ENCODE measurements at regions not wholly inside any gene's neighbourhood (a gene's known extent, or its start where the extent isn't known, plus 50 kb on each side); places are given as distances from the start of the nearest gene placed in this dataset.

- DNase-seq (ENCODE audit: low spot score): no peak
Observed at GRCh38 chr3:86282106-86282787, 708.7 kb downstream of the VGLL3 start.

GRCh38 chr3:86269364-86270155 is 721.4 kb downstream of the VGLL3 start:
- no peak for DNase-seq (ENCODE audit: low spot score)

- DNase-seq (ENCODE audit: low spot score): no peak
Observed at GRCh38 chr3:86257955-86258641, 732.9 kb downstream of the VGLL3 start.

GRCh38 chr3:86254480-86254879 is 736.5 kb downstream of the VGLL3 start:
- DNase-seq (ENCODE audit: low spot score): no peak

- DNase-seq (ENCODE audit: low spot score): no peak
Observed at GRCh38 chr3:86251781-86252180, 739.2 kb downstream of the VGLL3 start.

- DNase-seq (ENCODE audit: low spot score): no peak
Observed at GRCh38 chr3:86249833-86250232, 741.1 kb downstream of the VGLL3 start.

GRCh38 chr3:86245360-86245759 is 745.6 kb downstream of the VGLL3 start:
- no peak for DNase-seq (ENCODE audit: low spot score)

- DNase-seq (ENCODE audit: low spot score): no peak
Observed at GRCh38 chr3:86244905-86245304, 746.0 kb downstream of the VGLL3 start.

GRCh38 chr3:86239946-86240345 is 751.0 kb downstream of the VGLL3 start:
- no peak for DNase-seq (ENCODE audit: low spot score)

- no peak for DNase-seq (ENCODE audit: low spot score)
Observed at GRCh38 chr3:86234506-86235254, 756.3 kb downstream of the VGLL3 start.

GRCh38 chr3:86230762-86231161 is 760.2 kb downstream of the VGLL3 start:
- no peak for DNase-seq (ENCODE audit: low spot score)

GRCh38 chr3:86229775-86230094 is 761.2 kb downstream of the VGLL3 start:
- DNase-seq (ENCODE audit: low spot score): no peak

GRCh38 chr3:86229086-86229774 is 761.7 kb downstream of the VGLL3 start:
- no peak for DNase-seq (ENCODE audit: low spot score)

GRCh38 chr3:86228101-86228500 is 762.8 kb downstream of the VGLL3 start:
- DNase-seq (ENCODE audit: low spot score): no peak

GRCh38 chr3:86225461-86225860 is 765.5 kb downstream of the VGLL3 start:
- no peak for DNase-seq (ENCODE audit: low spot score)

- DNase-seq (ENCODE audit: low spot score): no peak
Observed at GRCh38 chr3:86221601-86222000, 769.3 kb downstream of the VGLL3 start.

GRCh38 chr3:86208772-86209171 is 782.2 kb downstream of the VGLL3 start:
- no peak for DNase-seq (ENCODE audit: low spot score)

GRCh38 chr3:86182606-86183005 is 808.3 kb downstream of the VGLL3 start:
- no peak for DNase-seq (ENCODE audit: low spot score)

GRCh38 chr3:86180696-86181095 is 810.3 kb downstream of the VGLL3 start:
- DNase-seq (ENCODE audit: low spot score): no peak

- DNase-seq (ENCODE audit: low spot score): no peak
Observed at GRCh38 chr3:86178095-86178494, 812.9 kb downstream of the VGLL3 start.

GRCh38 chr3:86176445-86176784 is 814.5 kb downstream of the VGLL3 start:
- DNase-seq (ENCODE audit: low spot score): no peak
